Breast epithelium (tissue), 4 donors: ENCODE measurements at regions not wholly inside any gene's neighbourhood (a gene's known extent, or its start where the extent isn't known, plus 50 kb on each side); places are given as distances from the start of the nearest gene placed in this dataset.

ENCODE experiments used
- DNase-seq, 2 donors: peaks; one replicate each; pipeline ENCODE4 v3.0.0-alpha.2; 2019; ENCODE audit warnings: low spot score in 2 of 2
- H3K27ac ChIP-seq, 2 donors: fragments of 200-600 bp; sonication (generic) in 1 of 2; one replicate each; pipeline ENCODE4 v1.5.1; 2016 to 2019; ENCODE audit warnings: mild to moderate bottlenecking in 1 of 2
- H3K27me3 ChIP-seq, 2 donors: fragments of 200-600 bp; sonication (generic) in 1 of 2; one replicate each; pipeline versions ENCODE4 v1.5.1 to v1.6.0; 2017 to 2019; ENCODE audit warnings: control low read depth in 1 of 2, mild to moderate bottlenecking in 1 of 2
- H3K36me3 ChIP-seq: fragments of 200-600 bp; one replicate; pipeline ENCODE4 v1.5.1; 2019
- H3K4me1 ChIP-seq, 2 donors: fragments of 200-600 bp; sonication (generic); one replicate each; pipeline ENCODE4 v1.5.1; 2016 to 2019; ENCODE audit warnings: control low read depth in 1 of 2
- H3K4me3 ChIP-seq, 3 donors: fragments of 200-600 bp; sonication (generic); 1 replicate in 2 of 3; 2 replicates in 1 of 3; pipeline ENCODE4 v1.5.1; 2016 to 2019; ENCODE audit warnings: mild to moderate bottlenecking in 3 of 3, moderate library complexity in 2 of 3
- H3K9me3 ChIP-seq, 2 donors: fragments of 200-600 bp; sonication (generic) in 1 of 2; one replicate each; pipeline ENCODE4 v1.5.1; 2016 to 2019; ENCODE audit warnings: control low read depth in 1 of 2
- POLR2A ChIP-seq: fragments of 450-650 bp; IDR thresholded peaks from one replicate; pipeline ENCODE4 v1.6.1; 2016; ENCODE audit warnings: antibody characterized with exemption, mild to moderate bottlenecking, moderate library complexity
- POLR2AphosphoS5 ChIP-seq, 3 donors: sonication (generic); formaldehyde crosslinking; IDR thresholded peaks; one replicate each; pipeline ENCODE4 v1.6.1; 2017; ENCODE audit warnings: antibody characterized with exemption in 3 of 3
- intact Hi-C: fragments of 100-400 bp; cut with DNase I; formaldehyde crosslinking; loops from one replicate; pipeline ENCODE4 v1.15.1; 2023; ENCODE audit warnings: low total_unique reads
- TF ChIP-seq, protein P1 (sequence below), 3 donors: fragments of 450-650 bp; IDR thresholded peaks; one replicate each; pipeline ENCODE4 v1.5.1; 2016 to 2017; ENCODE audit warnings: antibody characterized with exemption in 3 of 3, mild to moderate bottlenecking in 3 of 3, moderate library complexity in 3 of 3

GRCh38 chr11:80054582-80055165 is 613.8 kb upstream of the TENM4 start:
- TF ChIP-seq POLR2A (no peak), POLR2AphosphoS5 (IDR thresholded peaks at IDR 0.05) (no peak)
- TF ChIP-seq, protein P1, sequence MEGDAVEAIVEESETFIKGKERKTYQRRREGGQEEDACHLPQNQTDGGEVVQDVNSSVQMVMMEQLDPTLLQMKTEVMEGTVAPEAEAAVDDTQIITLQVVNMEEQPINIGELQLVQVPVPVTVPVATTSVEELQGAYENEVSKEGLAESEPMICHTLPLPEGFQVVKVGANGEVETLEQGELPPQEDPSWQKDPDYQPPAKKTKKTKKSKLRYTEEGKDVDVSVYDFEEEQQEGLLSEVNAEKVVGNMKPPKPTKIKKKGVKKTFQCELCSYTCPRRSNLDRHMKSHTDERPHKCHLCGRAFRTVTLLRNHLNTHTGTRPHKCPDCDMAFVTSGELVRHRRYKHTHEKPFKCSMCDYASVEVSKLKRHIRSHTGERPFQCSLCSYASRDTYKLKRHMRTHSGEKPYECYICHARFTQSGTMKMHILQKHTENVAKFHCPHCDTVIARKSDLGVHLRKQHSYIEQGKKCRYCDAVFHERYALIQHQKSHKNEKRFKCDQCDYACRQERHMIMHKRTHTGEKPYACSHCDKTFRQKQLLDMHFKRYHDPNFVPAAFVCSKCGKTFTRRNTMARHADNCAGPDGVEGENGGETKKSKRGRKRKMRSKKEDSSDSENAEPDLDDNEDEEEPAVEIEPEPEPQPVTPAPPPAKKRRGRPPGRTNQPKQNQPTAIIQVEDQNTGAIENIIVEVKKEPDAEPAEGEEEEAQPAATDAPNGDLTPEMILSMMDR (IDR thresholded peaks at IDR 0.05) = no peak
- Histone ChIP-seq H3K9me3 (no peaks in the 10 kb centered on the region), H3K27ac (no peak overlapping the region), H3K4me1 (no peaks in the 10 kb centered on the region), H3K4me3 (no peak overlapping the region), H3K36me3 (no peaks in the 10 kb centered on the region), H3K27me3 (no peaks in the 10 kb centered on the region)
- intact Hi-C loops = no loop called here
- DNase-seq = no peak

- Histone ChIP-seq H3K4me3 (no peak overlapping the region), H3K27me3 (no peaks in the 10 kb centered on the region), H3K4me1 (no peaks in the 10 kb centered on the region), H3K36me3 (no peaks in the 10 kb centered on the region), H3K9me3 (no peaks in the 10 kb centered on the region), H3K27ac (no peak overlapping the region)
- DNase-seq = no peak
- TF ChIP-seq, protein P1 (IDR thresholded peaks at IDR 0.05) = no peak
- no peak for TF ChIP-seq POLR2AphosphoS5 (IDR thresholded peaks at IDR 0.05)
- TF ChIP-seq POLR2A = no peak
- intact Hi-C loops = no loop called here
These were observed 607.7 kb upstream of the TENM4 start for GRCh38 chr11:80048513-80048912.

GRCh38 chr11:80041136-80042000 is 600.5 kb upstream of the TENM4 start:
- TF ChIP-seq POLR2A (no peak), POLR2AphosphoS5 (IDR thresholded peaks at IDR 0.05) (no peak)
- TF ChIP-seq, protein P1 (IDR thresholded peaks at IDR 0.05) = no peak
- H3K36me3 ChIP-seq = no peaks in the 10 kb centered on the region
- no peaks in the 10 kb centered on the region for H3K4me1 ChIP-seq

DNA sequence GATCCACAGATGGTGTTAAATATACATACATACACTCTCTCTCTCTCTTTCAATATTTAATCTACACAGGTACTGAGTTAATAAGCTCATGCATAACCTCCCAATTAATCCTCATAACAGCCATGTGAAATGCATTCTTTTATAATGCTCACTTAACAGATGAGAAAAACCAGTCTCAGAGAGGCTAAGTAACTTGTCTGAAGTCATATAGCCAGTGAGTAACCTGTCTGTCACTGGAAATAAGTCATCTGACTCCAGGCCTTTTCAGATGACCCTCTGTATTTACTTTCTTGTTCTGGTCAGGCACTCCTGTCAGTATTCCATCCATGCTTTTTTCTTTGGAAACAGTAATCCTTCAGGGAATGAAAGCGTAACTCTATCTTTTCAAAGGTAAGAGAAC is 594.0 kb upstream of the TENM4 start:
- Histone ChIP-seq H3K9me3 (no peaks in the 10 kb centered on the region), H3K27ac (no peak overlapping the region), H3K4me3 (no peak overlapping the region), H3K4me1 (no peaks in the 10 kb centered on the region), H3K27me3 (no peaks in the 10 kb centered on the region), H3K36me3 (no peaks in the 10 kb centered on the region)
- intact Hi-C loops = no loop called here
- TF ChIP-seq POLR2A = no peak
- TF ChIP-seq POLR2AphosphoS5 (IDR thresholded peaks at IDR 0.05) = no peak
- TF ChIP-seq, protein P1 (IDR thresholded peaks at IDR 0.05) = no peak
- no peak for DNase-seq

More at GRCh38 chr11:80041136-80042000, 600.5 kb upstream of the TENM4 start:
- Histone ChIP-seq H3K27me3 (no peaks in the 10 kb centered on the region), H3K9me3 (no peaks in the 10 kb centered on the region), H3K4me3 (no peak overlapping the region), H3K27ac (no peak overlapping the region)
- DNase-seq = no peak
- intact Hi-C loops = no loop called here

- DNase-seq = no peak
- no peak overlapping the region for H3K4me3 ChIP-seq
- intact Hi-C loops = no loop called here
These were observed 590.3 kb upstream of the TENM4 start for GRCh38 chr11:80031014-80031600.

More at GRCh38 chr11:80031014-80031600, 590.3 kb upstream of the TENM4 start:
- H3K27me3 ChIP-seq = no peaks in the 10 kb centered on the region
- H3K36me3 ChIP-seq = no peaks in the 10 kb centered on the region
- no peak overlapping the region for H3K27ac ChIP-seq
- H3K9me3 ChIP-seq = no peaks in the 10 kb centered on the region
- no peak for TF ChIP-seq POLR2AphosphoS5 (IDR thresholded peaks at IDR 0.05)
- TF ChIP-seq, protein P1 (IDR thresholded peaks at IDR 0.05) = no peak
- no peak for TF ChIP-seq POLR2A
- H3K4me1 ChIP-seq = no peaks in the 10 kb centered on the region
